HG03378 (cell line): ENCODE measurements at regions not wholly inside any gene's neighbourhood (a gene's known extent, or its start where the extent isn't known, plus 50 kb on each side); places are given as distances from the start of the nearest gene placed in this dataset.

Experiments
- ATAC-seq: cut with Tn5 transposase; IDR thresholded peaks from one replicate; pipeline ENCODE4 v1.9.1; 2021; ENCODE audit warnings: mild to moderate bottlenecking, moderate library complexity; ENCODE audit not compliant: unreplicated experiment

- ATAC-seq, result no peak
Measured at GRCh38 chr21:16169102-16169511, 439.3 kb downstream of the USP25 start.

GRCh38 chr21:16169779-16170178, 440.0 kb downstream of the USP25 start:
- ATAC-seq, result no peak

- ATAC-seq, result no peak
Measured at GRCh38 chr21:16176570-16176969, 446.8 kb downstream of the USP25 start.

GRCh38 chr21:16177532-16177931, 447.8 kb downstream of the USP25 start:
- no peak for ATAC-seq

- ATAC-seq, result no peak
Measured at GRCh38 chr21:16179773-16180172, 450.0 kb downstream of the USP25 start.

GRCh38 chr21:16180614-16181013, 450.8 kb downstream of the USP25 start:
- ATAC-seq, result no peak

GRCh38 chr21:16181018-16181417, 451.2 kb downstream of the USP25 start:
- no peak for ATAC-seq

GRCh38 chr21:16185766-16186165, 456.0 kb downstream of the USP25 start:
- no peak for ATAC-seq

- no peak for ATAC-seq
Measured at GRCh38 chr21:16186742-16187141, 457.0 kb downstream of the USP25 start.

- ATAC-seq, result no peak
Measured at GRCh38 chr21:16187603-16188301, 458.0 kb downstream of the USP25 start.

- ATAC-seq, result no peak
Measured at GRCh38 chr21:16192902-16193301, 463.1 kb downstream of the USP25 start.

- no peak for ATAC-seq
Measured at GRCh38 chr21:16193496-16194094, 463.8 kb downstream of the USP25 start.

- ATAC-seq, result peak; percentile 63
Measured at GRCh38 chr21:16194095-16194787, 464.5 kb downstream of the USP25 start.

GRCh38 chr21:16194788-16195537, 465.2 kb downstream of the USP25 start:
- peak; percentile 16 for ATAC-seq

GRCh38 chr21:16195538-16195910, 465.7 kb downstream of the USP25 start:
- no peak for ATAC-seq

- no peak for ATAC-seq
Measured at GRCh38 chr21:16196001-16196400, 466.2 kb downstream of the USP25 start.

- no peak for ATAC-seq
Measured at GRCh38 chr21:16198546-16198945, 468.8 kb downstream of the USP25 start.

- no peak for ATAC-seq
Measured at GRCh38 chr21:16199539-16199938, 469.8 kb downstream of the USP25 start.

- no peak for ATAC-seq
Measured at GRCh38 chr21:16201718-16202117, 471.9 kb downstream of the USP25 start.

GRCh38 chr21:16205527-16205926, 475.7 kb downstream of the USP25 start:
- no peak for ATAC-seq
